ENCODE measurements at regions not wholly inside any gene's neighbourhood (a gene's known extent, or its start where the extent isn't known, plus 50 kb on each side); places are given as distances from the start of the nearest gene placed in this dataset.

DNA sequence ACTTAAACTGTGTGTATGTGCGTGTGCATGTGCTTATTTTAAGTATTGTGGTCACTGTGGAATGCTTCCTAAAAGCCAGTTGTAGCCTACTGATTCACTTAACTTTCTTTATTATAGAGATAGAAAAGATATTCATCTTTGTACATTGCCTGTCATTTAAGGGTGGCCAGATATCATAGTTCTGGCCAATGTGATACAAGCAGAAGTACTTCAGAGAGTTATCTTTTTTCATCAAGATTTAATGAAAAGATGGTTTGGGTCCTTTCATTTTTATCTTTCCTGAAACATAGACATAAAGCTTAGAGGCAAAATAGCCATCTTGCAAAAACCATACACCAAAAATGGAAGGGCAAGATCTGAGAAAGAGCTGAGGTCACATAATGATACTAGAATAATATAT, 744.7 kb upstream of the ADGRL3 start:
- TF ChIP-seq, protein P1, sequence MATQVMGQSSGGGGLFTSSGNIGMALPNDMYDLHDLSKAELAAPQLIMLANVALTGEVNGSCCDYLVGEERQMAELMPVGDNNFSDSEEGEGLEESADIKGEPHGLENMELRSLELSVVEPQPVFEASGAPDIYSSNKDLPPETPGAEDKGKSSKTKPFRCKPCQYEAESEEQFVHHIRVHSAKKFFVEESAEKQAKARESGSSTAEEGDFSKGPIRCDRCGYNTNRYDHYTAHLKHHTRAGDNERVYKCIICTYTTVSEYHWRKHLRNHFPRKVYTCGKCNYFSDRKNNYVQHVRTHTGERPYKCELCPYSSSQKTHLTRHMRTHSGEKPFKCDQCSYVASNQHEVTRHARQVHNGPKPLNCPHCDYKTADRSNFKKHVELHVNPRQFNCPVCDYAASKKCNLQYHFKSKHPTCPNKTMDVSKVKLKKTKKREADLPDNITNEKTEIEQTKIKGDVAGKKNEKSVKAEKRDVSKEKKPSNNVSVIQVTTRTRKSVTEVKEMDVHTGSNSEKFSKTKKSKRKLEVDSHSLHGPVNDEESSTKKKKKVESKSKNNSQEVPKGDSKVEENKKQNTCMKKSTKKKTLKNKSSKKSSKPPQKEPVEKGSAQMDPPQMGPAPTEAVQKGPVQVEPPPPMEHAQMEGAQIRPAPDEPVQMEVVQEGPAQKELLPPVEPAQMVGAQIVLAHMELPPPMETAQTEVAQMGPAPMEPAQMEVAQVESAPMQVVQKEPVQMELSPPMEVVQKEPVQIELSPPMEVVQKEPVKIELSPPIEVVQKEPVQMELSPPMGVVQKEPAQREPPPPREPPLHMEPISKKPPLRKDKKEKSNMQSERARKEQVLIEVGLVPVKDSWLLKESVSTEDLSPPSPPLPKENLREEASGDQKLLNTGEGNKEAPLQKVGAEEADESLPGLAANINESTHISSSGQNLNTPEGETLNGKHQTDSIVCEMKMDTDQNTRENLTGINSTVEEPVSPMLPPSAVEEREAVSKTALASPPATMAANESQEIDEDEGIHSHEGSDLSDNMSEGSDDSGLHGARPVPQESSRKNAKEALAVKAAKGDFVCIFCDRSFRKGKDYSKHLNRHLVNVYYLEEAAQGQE (IDR thresholded peaks at IDR 0.05; ENCODE audit: low read depth), result no peak
- no peak for TF ChIP-seq CREB1 (IDR thresholded peaks at IDR 0.05; ENCODE audit: low read depth)
- no peak for TF ChIP-seq NFIC (IDR thresholded peaks at IDR 0.05)
- no peak for TF ChIP-seq YY1 (IDR thresholded peaks at IDR 0.05; ENCODE audit: low read depth)
- TF ChIP-seq, protein P2, sequence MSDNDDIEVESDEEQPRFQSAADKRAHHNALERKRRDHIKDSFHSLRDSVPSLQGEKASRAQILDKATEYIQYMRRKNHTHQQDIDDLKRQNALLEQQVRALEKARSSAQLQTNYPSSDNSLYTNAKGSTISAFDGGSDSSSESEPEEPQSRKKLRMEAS (IDR thresholded peaks at IDR 0.05), result no peak

Measured in Ishikawa (cell line).